SU-DHL-6 (cell line): ENCODE measurements at regions not wholly inside any gene's neighbourhood (a gene's known extent, or its start where the extent isn't known, plus 50 kb on each side); places are given as distances from the start of the nearest gene placed in this dataset.

Experiments used
- H2AFZ ChIP-seq: fragments of 200-600 bp; sonication (generic); 2 replicates; pipeline ENCODE4 v1.6.1; 2014; ENCODE audit warnings: low read depth, mild to moderate bottlenecking, moderate library complexity, mixed read lengths, antibody characterized with exemption, low read length; ENCODE audit not compliant: severe bottlenecking
- H3F3A ChIP-seq: fragments of 200-600 bp; shearing (Covaris generic); 2 replicates; pipeline ENCODE4 v1.6.0; 2016; ENCODE audit warnings: antibody characterized with exemption, mild to moderate bottlenecking; ENCODE audit not compliant: insufficient read depth
- H3K27ac ChIP-seq: fragments of 200-600 bp; sonication (generic); 2 replicates; pipeline ENCODE4 v1.5.1; 2016; ENCODE audit warnings: low read depth, mild to moderate bottlenecking, low read length, moderate library complexity, mixed read lengths
- H3K27me3 ChIP-seq: fragments of 200-600 bp; sonication (generic), shearing (Covaris generic); 2 replicates; pipeline ENCODE4 v1.6.0; 2014; ENCODE audit warnings: mild to moderate bottlenecking, low read length
- H3K36me3 ChIP-seq: fragments of 200-600 bp; sonication (generic); 2 replicates; pipeline ENCODE4 v1.6.1; 2014; ENCODE audit warnings: mild to moderate bottlenecking, low read length, mixed read lengths
- H3K4me2 ChIP-seq: fragments of 300-600, 200-600 bp; shearing (Covaris generic), sonication (generic); 2 replicates; pipeline ENCODE4 v1.6.0; 2014; ENCODE audit warnings: low read length, low read depth, mild to moderate bottlenecking; ENCODE audit not compliant: poor library complexity, severe bottlenecking
- H3K4me3 ChIP-seq: fragments of 200-600 bp; sonication (generic); 2 replicates; pipeline ENCODE4 v1.5.1; 2014; ENCODE audit warnings: antibody characterized with exemption, low read length, mild to moderate bottlenecking, mixed read lengths; ENCODE audit not compliant: insufficient read depth, poor library complexity, severe bottlenecking
- H3K79me2 ChIP-seq: fragments of 200-600 bp; sonication (generic); 2 replicates; pipeline ENCODE4 v1.6.1; 2014; ENCODE audit warnings: mild to moderate bottlenecking, low read length, moderate library complexity; ENCODE audit not compliant: insufficient read depth
- H3K9ac ChIP-seq: fragments of 200-600 bp; sonication (generic); 2 replicates; pipeline ENCODE4 v1.7.0; 2014; ENCODE audit warnings: mild to moderate bottlenecking, low read length
- H3K9me2 ChIP-seq: fragments of 200-600 bp; sonication (generic); replicated peaks from 2 replicates; pipeline ENCODE4 v1.6.1; 2014; ENCODE audit warnings: low read length; ENCODE audit not compliant: insufficient read depth
- H3K9me3 ChIP-seq: fragments of 200-600 bp; sonication (generic); 2 replicates; pipeline ENCODE4 v1.6.1; 2014; ENCODE audit warnings: low read length, mixed read lengths; ENCODE audit not compliant: insufficient read depth
- H4K20me1 ChIP-seq: fragments of 200-600 bp; sonication (generic); 2 replicates; pipeline ENCODE4 v1.6.1; 2014; ENCODE audit warnings: low read depth, mild to moderate bottlenecking, antibody characterized with exemption, low read length, moderate library complexity, mixed read lengths
- EZH2phosphoT487 ChIP-seq: fragments of 200-600 bp; sonication (generic), shearing (Covaris generic); conservative IDR thresholded peaks from 2 replicates; pipeline ENCODE4 v1.6.1; 2018; ENCODE audit warnings: mild to moderate bottlenecking, antibody characterized with exemption, low read length, moderate library complexity, mixed read lengths
- TF ChIP-seq, protein P1 (sequence below): fragments of 200-600 bp; sonication (generic); IDR thresholded peaks from one replicate; pipeline ENCODE4 v1.5.1; 2017; ENCODE audit warnings: antibody characterized with exemption, mild to moderate bottlenecking, low read length, moderate library complexity; ENCODE audit not compliant: insufficient read depth, poor library complexity, severe bottlenecking

DNA sequence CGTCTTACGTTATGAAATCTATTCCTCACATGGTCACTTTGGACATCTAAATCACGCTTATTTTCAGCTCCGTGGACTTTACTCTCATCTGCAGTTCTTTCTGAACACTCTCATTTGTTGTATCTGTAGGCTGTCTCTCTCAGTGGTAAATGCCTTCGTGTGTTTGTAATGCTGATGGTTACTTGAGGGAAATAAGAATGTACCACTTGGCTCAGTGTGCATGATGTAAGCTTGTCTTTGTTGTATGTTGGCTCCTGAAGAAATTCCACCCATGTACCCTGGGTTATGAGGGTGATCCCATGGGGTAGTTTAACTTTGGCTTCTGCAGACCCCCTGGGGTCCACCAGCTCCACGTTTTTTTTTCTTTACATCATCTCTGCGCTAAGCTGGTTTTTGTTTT is 378.4 kb downstream of the SETD4 start:
- Histone ChIP-seq H2AFZ (no peak overlapping the region), H3K27me3 (no peaks in the 10 kb centered on the region; the same call in 1 of the 2 replicates), H3K9me2 (no peaks in the 10 kb centered on the region), H3F3A (no peaks in the 10 kb centered on the region), H3K9ac (no peak overlapping the region), H3K4me2 (no peak overlapping the region), H3K36me3 (no peaks in the 10 kb centered on the region), H3K9me3 (no peaks in the 10 kb centered on the region), H3K27ac (no peak overlapping the region), H4K20me1 (no peaks in the 10 kb centered on the region), H3K4me3 (no peak overlapping the region), H3K79me2 (no peaks in the 10 kb centered on the region)
- TF ChIP-seq, protein P1, sequence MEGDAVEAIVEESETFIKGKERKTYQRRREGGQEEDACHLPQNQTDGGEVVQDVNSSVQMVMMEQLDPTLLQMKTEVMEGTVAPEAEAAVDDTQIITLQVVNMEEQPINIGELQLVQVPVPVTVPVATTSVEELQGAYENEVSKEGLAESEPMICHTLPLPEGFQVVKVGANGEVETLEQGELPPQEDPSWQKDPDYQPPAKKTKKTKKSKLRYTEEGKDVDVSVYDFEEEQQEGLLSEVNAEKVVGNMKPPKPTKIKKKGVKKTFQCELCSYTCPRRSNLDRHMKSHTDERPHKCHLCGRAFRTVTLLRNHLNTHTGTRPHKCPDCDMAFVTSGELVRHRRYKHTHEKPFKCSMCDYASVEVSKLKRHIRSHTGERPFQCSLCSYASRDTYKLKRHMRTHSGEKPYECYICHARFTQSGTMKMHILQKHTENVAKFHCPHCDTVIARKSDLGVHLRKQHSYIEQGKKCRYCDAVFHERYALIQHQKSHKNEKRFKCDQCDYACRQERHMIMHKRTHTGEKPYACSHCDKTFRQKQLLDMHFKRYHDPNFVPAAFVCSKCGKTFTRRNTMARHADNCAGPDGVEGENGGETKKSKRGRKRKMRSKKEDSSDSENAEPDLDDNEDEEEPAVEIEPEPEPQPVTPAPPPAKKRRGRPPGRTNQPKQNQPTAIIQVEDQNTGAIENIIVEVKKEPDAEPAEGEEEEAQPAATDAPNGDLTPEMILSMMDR, result no peak
- TF ChIP-seq EZH2phosphoT487, result no peak

- Histone ChIP-seq H3K9me3 (no peaks in the 10 kb centered on the region), H3K9me2 (no peaks in the 10 kb centered on the region), H2AFZ (no peak overlapping the region), H3K9ac (no peak overlapping the region), H3K79me2 (no peaks in the 10 kb centered on the region), H3F3A (no peaks in the 10 kb centered on the region), H3K4me2 (no peak overlapping the region), H3K36me3 (no peaks in the 10 kb centered on the region), H3K27ac (no peak overlapping the region), H3K4me3 (no peak overlapping the region), H3K27me3 (no peaks in the 10 kb centered on the region; the same call in 1 of the 2 replicates), H4K20me1 (no peaks in the 10 kb centered on the region)
- no peak for TF ChIP-seq EZH2phosphoT487
- TF ChIP-seq, protein P1, result no peak
These were observed 381.2 kb downstream of the SETD4 start for GRCh38 chr21:35679076-35679475.

DNA sequence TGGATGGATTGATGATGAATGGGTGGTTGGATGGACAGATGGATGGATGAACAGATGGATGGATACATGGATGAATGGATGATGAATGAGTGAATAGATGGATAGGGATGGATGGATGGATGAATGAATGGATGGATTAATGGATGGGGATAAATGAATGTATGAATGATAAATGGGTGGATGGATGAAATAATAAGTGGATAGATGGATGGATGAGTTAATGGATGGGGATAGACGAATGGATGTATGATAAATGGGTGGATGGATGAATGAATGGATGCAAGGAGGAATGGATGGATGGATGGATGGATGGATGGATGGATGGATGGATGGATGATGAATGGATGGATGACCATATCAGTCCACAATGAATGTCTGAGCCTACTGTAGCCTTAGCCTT is 381.9 kb downstream of the SETD4 start:
- no peak for TF ChIP-seq EZH2phosphoT487
- TF ChIP-seq, protein P1, result no peak
- no peaks in the 10 kb centered on the region for H3K9me2 ChIP-seq
- H3K36me3 ChIP-seq, result no peaks in the 10 kb centered on the region
- no peaks in the 10 kb centered on the region for H3F3A ChIP-seq
- H3K9ac ChIP-seq, result no peak overlapping the region
- H3K4me2 ChIP-seq, result no peak overlapping the region
- no peaks in the 10 kb centered on the region for H4K20me1 ChIP-seq
- no peaks in the 10 kb centered on the region; the same call in 1 of the 2 replicates for H3K27me3 ChIP-seq
- no peak overlapping the region for H3K27ac ChIP-seq
- H3K4me3 ChIP-seq, result no peak overlapping the region
- H3K9me3 ChIP-seq, result no peaks in the 10 kb centered on the region
- no peak overlapping the region for H2AFZ ChIP-seq
- H3K79me2 ChIP-seq, result no peaks in the 10 kb centered on the region
